Astrocyte of the cerebellum (primary cell): ENCODE measurements at regions not wholly inside any gene's neighbourhood (a gene's known extent, or its start where the extent isn't known, plus 50 kb on each side); places are given as distances from the start of the nearest gene placed in this dataset.
"Not testable (repeated sequence)": the region's sequence is repeated elsewhere in the genome, so short reads cannot be mapped to it uniquely, and the experiment has no call there.

Experiments
- DNase-seq: peaks from one replicate; pipeline ENCODE4 v3.0.0-alpha.2; 2011; ENCODE audit warnings: low read depth
- H3K4me3 ChIP-seq: 2 replicates; pipeline ENCODE4 v1.5.1; 2011; ENCODE audit warnings: mild to moderate bottlenecking, low read depth, low read length, moderate library complexity
- in situ Hi-C: cut with HindIII; loops from 2 replicates; pipeline ENCODE4 v1.10.0; 2017; ENCODE audit warnings: low sequenced_read_pairs
- TF ChIP-seq, protein P1 (sequence below): IDR thresholded peaks from 2 replicates; pipeline ENCODE4 v1.5.1; 2012; ENCODE audit warnings: low read length, low read depth, moderate library complexity, mild to moderate bottlenecking; ENCODE audit errors: missing control alignments

DNA sequence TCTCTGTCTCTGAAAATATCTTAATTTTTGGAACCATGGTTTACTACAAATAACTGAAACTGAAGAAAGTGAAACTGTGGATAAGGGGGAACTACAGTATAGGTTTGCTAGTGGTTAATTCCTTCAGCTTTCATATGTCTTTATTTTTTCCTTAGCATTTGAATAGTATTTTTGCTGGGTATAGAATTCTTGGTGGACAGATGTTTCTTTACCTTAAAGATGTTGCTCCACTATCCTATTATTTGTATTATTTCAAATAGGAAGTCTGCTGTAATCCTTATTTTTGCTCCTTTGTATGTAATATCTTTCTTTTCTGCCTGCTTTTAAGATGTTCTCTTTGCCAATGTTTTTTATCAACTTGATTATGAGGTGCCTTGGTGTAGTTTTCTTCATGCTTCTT lies 152.9 kb upstream of the ISL1 start:
- no peak overlapping the region for H3K4me3 ChIP-seq
- DNase-seq = no peak
- TF ChIP-seq, protein P1, sequence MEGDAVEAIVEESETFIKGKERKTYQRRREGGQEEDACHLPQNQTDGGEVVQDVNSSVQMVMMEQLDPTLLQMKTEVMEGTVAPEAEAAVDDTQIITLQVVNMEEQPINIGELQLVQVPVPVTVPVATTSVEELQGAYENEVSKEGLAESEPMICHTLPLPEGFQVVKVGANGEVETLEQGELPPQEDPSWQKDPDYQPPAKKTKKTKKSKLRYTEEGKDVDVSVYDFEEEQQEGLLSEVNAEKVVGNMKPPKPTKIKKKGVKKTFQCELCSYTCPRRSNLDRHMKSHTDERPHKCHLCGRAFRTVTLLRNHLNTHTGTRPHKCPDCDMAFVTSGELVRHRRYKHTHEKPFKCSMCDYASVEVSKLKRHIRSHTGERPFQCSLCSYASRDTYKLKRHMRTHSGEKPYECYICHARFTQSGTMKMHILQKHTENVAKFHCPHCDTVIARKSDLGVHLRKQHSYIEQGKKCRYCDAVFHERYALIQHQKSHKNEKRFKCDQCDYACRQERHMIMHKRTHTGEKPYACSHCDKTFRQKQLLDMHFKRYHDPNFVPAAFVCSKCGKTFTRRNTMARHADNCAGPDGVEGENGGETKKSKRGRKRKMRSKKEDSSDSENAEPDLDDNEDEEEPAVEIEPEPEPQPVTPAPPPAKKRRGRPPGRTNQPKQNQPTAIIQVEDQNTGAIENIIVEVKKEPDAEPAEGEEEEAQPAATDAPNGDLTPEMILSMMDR = no peak
- in situ Hi-C loops = loop anchor here (5.0 kb wide), 1 partner anchor 62 kb away; no protein-coding TSS in a partner anchor

DNA sequence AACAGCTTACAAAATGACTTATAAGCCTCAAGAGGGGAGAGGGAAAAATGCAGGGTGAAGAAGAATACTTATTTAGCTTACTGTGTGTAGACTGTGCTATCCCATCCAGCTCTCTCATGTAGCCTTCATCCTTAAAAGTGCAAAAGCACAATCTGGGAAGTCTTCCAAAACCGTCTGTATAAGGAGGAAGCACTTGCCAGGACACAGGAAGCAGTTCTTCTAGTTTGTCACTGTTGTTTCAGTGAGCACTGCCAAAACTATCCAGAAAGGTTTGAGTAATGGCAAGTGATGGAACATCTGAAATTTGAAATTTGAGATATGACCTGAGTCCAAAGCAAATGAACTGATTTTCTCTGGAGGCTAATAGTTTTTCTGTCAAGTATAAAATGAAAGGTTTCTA lies 140.8 kb upstream of the ISL1 start:
- in situ Hi-C loops = no loop called here
- no peak for DNase-seq
- H3K4me3 ChIP-seq = no peak overlapping the region
- TF ChIP-seq, protein P1 = no peak

DNA sequence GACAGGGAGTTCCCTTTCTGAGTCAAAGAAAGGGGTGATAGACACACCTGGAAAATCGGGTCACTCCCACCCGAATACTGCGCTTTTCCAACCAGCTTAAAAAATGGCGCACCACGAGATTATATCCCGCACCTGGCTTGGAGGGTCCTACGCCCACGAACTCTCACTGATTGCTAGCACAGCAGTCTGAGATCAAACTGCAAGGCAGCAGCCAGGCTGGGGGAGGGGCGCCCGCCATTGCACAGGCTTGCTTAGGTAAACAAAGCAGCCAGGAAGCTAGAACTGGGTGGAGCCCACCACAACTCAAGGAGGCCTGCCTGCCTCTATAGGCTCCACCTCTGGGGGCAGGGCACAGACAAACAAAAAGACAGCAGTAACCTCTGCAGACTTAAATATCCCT lies 132.3 kb upstream of the ISL1 start:
- H3K4me3 ChIP-seq, in situ Hi-C loops, DNase-seq: not testable (repeated sequence)

GRCh38 chr5:51271261-51271660 lies 112.0 kb upstream of the ISL1 start:
- TF ChIP-seq, protein P1 = no peak
- H3K4me3 ChIP-seq = no peak overlapping the region
- in situ Hi-C loops = no loop called here

GRCh38 chr5:51273021-51273420 lies 110.2 kb upstream of the ISL1 start:
- TF ChIP-seq, protein P1 = no peak
- in situ Hi-C loops = no loop called here
- no peak overlapping the region for H3K4me3 ChIP-seq
- no peak for DNase-seq

More at GRCh38 chr5:51271261-51271660, 112.0 kb upstream of the ISL1 start:
- DNase-seq = no peak

GRCh38 chr5:51273871-51274270 lies 109.4 kb upstream of the ISL1 start:
- TF ChIP-seq, protein P1 = no peak
- in situ Hi-C loops = no loop called here
- H3K4me3 ChIP-seq = no peak overlapping the region
- DNase-seq = no peak

GRCh38 chr5:51275428-51275827 lies 107.8 kb upstream of the ISL1 start:
- in situ Hi-C loops = loop anchor here (5.0 kb wide), 1 partner anchor 93 kb away; no protein-coding TSS in a partner anchor

More at GRCh38 chr5:51275428-51275827, 107.8 kb upstream of the ISL1 start:
- DNase-seq = no peak
- TF ChIP-seq, protein P1 = no peak
- no peak overlapping the region for H3K4me3 ChIP-seq
